ENCODE measurements at regions not wholly inside any gene's neighbourhood (a gene's known extent, or its start where the extent isn't known, plus 50 kb on each side); places are given as distances from the start of the nearest gene placed in this dataset.

DNA sequence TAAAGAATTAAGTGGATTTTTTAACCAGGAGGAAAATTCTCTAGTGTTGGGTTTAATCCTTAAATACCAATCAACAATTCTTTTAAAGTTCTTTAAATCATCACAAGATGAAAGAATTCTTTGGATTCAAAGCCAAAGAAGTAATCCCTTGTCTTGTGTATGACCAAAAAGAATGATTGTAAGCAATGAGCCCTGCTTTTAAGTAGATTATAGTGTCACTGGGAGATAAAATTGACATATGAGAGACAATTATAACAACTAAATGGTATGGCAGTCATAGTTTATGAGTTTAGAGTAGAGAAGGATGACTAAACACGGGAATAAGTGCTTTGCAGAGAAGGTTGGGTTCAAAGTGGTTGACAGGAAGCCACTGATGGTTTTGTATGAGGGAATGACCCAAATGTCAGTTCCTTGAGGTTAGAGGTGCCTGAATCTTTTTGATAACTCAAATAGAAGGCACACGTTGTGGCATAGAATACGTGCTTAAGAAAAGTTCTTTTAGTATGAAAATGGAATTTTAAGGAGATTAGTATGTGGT lies 199.6 kb upstream of the TCF4 start:
- TF ChIP-seq, protein P1, sequence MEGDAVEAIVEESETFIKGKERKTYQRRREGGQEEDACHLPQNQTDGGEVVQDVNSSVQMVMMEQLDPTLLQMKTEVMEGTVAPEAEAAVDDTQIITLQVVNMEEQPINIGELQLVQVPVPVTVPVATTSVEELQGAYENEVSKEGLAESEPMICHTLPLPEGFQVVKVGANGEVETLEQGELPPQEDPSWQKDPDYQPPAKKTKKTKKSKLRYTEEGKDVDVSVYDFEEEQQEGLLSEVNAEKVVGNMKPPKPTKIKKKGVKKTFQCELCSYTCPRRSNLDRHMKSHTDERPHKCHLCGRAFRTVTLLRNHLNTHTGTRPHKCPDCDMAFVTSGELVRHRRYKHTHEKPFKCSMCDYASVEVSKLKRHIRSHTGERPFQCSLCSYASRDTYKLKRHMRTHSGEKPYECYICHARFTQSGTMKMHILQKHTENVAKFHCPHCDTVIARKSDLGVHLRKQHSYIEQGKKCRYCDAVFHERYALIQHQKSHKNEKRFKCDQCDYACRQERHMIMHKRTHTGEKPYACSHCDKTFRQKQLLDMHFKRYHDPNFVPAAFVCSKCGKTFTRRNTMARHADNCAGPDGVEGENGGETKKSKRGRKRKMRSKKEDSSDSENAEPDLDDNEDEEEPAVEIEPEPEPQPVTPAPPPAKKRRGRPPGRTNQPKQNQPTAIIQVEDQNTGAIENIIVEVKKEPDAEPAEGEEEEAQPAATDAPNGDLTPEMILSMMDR (IDR thresholded peaks at IDR 0.05; ENCODE audit: insufficient read depth, low read length, poor library complexity, severe bottlenecking), result no peak
- TF ChIP-seq EZH2phosphoT487 (conservative IDR thresholded peaks at IDR 0.05; ENCODE audit: low read length), result no peak

Data from SU-DHL-6 (cell line).